ENCODE measurements at regions not wholly inside any gene's neighbourhood (a gene's known extent, or its start where the extent isn't known, plus 50 kb on each side); places are given as distances from the start of the nearest gene placed in this dataset.

DNA sequence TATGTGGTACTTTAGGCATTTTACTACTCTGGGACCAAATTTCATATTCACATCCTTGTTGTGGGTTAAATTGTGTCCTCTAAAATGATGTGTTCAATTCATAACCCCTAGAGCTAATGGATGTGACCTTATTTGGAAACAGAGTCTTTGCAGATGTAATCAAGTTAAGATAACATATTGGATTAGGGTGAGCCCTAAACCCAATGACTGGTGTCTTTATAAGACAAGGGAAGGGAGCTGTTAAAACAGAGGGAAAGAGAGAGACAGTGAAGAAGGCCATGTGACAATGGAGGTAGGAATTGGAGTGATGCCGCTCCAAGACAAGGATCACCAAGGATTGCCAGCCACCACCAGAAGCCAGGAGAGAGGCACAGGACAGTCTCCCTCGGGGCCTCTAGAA lies 220.0 kb downstream of the ADGRG6 start:
- TF ChIP-seq, protein P1, sequence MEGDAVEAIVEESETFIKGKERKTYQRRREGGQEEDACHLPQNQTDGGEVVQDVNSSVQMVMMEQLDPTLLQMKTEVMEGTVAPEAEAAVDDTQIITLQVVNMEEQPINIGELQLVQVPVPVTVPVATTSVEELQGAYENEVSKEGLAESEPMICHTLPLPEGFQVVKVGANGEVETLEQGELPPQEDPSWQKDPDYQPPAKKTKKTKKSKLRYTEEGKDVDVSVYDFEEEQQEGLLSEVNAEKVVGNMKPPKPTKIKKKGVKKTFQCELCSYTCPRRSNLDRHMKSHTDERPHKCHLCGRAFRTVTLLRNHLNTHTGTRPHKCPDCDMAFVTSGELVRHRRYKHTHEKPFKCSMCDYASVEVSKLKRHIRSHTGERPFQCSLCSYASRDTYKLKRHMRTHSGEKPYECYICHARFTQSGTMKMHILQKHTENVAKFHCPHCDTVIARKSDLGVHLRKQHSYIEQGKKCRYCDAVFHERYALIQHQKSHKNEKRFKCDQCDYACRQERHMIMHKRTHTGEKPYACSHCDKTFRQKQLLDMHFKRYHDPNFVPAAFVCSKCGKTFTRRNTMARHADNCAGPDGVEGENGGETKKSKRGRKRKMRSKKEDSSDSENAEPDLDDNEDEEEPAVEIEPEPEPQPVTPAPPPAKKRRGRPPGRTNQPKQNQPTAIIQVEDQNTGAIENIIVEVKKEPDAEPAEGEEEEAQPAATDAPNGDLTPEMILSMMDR (IDR thresholded peaks at IDR 0.05): no peak
- Histone ChIP-seq H3K36me3 (no peaks in the 10 kb centered on the region), H3K27me3 (no peaks in the 10 kb centered on the region), H3K27ac (no peak overlapping the region), H3K4me3 (no peak overlapping the region), H3K4me1 (no peaks in the 10 kb centered on the region), H3K9me3 (no peaks in the 10 kb centered on the region)
- intact Hi-C loops (cut with DNase I): no loop called here
- no peak for ATAC-seq
- DNase-seq: no peak

DNA sequence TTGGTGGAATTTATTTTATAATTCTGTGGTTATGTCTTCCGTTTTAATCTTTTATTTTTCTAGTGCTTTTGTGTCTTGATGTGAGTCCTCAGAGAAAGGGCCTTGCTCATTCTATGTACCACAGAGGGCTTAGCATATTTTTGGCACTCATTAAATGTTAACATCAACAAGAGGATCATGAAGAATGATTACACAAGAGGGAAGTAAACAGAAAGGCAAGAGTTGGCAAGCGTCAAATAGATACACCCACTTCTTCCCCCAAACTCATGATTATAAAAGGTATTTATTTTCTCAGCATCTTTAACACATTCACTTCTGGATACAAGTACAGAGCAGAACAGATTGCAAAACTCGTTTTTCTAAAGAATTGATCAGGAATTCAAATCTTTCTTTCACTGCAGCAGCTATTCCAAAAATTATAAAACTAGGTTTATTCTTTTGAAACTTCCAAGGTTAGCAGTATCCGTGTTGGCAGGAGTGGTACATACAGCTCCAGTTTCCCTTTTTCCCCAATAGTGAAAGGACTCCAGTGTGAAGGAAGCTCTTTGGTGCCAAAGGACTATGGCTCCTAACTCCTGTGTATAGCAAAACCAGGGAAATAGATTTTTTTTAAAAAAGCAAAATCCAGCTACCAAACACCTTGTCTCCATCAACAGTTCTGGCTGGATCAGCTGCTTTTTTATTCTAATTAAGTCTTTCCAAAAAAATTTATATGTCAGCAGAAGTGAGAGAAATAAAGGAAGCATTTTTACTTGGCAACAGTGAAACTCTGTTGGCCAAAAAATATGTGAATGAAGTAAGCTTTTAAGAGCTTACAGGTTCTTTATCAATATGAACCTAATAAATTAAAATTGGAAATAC lies 221.9 kb downstream of the ADGRG6 start:
- Histone ChIP-seq H3K36me3 (no peaks in the 10 kb centered on the region), H3K27ac (no peak overlapping the region), H3K9me3 (no peaks in the 10 kb centered on the region), H3K4me1 (no peaks in the 10 kb centered on the region), H3K27me3 (no peaks in the 10 kb centered on the region), H3K4me3 (no peak overlapping the region)
- intact Hi-C loops (cut with DNase I): no loop called here
- TF ChIP-seq, protein P1 (IDR thresholded peaks at IDR 0.05): no peak
- ATAC-seq (peak; percentile 42), DNase-seq (no peak)

- Histone ChIP-seq H3K9me3 (no peaks in the 10 kb centered on the region), H3K4me1 (no peaks in the 10 kb centered on the region), H3K27me3 (no peaks in the 10 kb centered on the region), H3K4me3 (no peak overlapping the region), H3K36me3 (no peaks in the 10 kb centered on the region), H3K27ac (no peak overlapping the region)
- intact Hi-C loops (cut with DNase I): no loop called here
- ATAC-seq (no peak), DNase-seq (no peak)
- TF ChIP-seq, protein P1 (IDR thresholded peaks at IDR 0.05): no peak
Measured at GRCh38 chr6:142530566-142530965, 228.8 kb downstream of the ADGRG6 start.

DNA sequence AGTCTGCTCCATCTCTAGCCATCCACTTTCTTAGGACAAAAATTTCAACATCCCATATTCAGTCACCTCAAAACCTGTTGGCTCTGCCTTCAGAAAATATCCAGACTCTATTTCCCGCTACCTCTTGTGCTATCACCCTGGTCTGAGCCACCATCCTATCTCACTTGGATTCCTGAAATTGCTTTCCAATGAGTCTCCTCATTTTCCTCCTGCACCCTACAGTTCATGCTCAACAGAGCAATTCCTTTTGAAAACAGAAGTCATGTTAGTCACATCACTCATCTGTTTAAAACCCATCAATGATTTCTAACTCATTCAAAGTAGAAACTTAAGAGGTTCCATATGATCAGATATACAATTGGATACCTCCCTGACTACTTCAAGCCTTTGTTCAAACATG lies 229.9 kb downstream of the ADGRG6 start:
- TF ChIP-seq, protein P1 (IDR thresholded peaks at IDR 0.05): no peak
- H3K36me3 ChIP-seq: no peaks in the 10 kb centered on the region
- DNase-seq: no peak
- no peaks in the 10 kb centered on the region for H3K4me1 ChIP-seq
- H3K9me3 ChIP-seq: no peaks in the 10 kb centered on the region
- H3K27me3 ChIP-seq: no peaks in the 10 kb centered on the region
- ATAC-seq: no peak
- H3K27ac ChIP-seq: no peak overlapping the region
- intact Hi-C loops (cut with DNase I): no loop called here
- no peak overlapping the region for H3K4me3 ChIP-seq

GRCh38 chr6:142534076-142534475 lies 232.3 kb downstream of the ADGRG6 start:
- no peaks in the 10 kb centered on the region for H3K4me1 ChIP-seq
- H3K27me3 ChIP-seq: no peaks in the 10 kb centered on the region
- H3K4me3 ChIP-seq: no peak overlapping the region
- H3K27ac ChIP-seq: no peak overlapping the region
- no peaks in the 10 kb centered on the region for H3K9me3 ChIP-seq
- TF ChIP-seq, protein P1 (IDR thresholded peaks at IDR 0.05): no peak
- ATAC-seq: no peak
- intact Hi-C loops (cut with DNase I): no loop called here
- H3K36me3 ChIP-seq: no peaks in the 10 kb centered on the region
- no peak for DNase-seq

Measured in upper lobe of right lung (tissue), 1 donor.